NCI-H1105 (cell line): ENCODE measurements at regions not wholly inside any gene's neighbourhood (a gene's known extent, or its start where the extent isn't known, plus 50 kb on each side); places are given as distances from the start of the nearest gene placed in this dataset.
"Not testable (repeated sequence)": the region's sequence is repeated elsewhere in the genome, so short reads cannot be mapped to it uniquely, and the experiment has no call there.

Experiments
- DNase-seq: peaks from one replicate; lab custom pipeline; 2025; lab: John Stamatoyannopoulos, UW

GRCh38 chr3:137116619-137117018, 158.8 kb downstream of the IL20RB start:
- no peak for DNase-seq

GRCh38 chr3:137121704-137122314, 164.0 kb downstream of the IL20RB start:
- DNase-seq, result peak; percentile 23

GRCh38 chr3:137131081-137131480, 173.3 kb downstream of the IL20RB start:
- DNase-seq, result no peak

GRCh38 chr3:137134431-137134830, 176.6 kb downstream of the IL20RB start:
- DNase-seq, result no peak

- DNase-seq, result no peak
Measured at GRCh38 chr3:137148406-137148805, 190.6 kb downstream of the IL20RB start.

- no peak for DNase-seq
Measured at GRCh38 chr3:137148917-137149316, 191.1 kb downstream of the IL20RB start.

- DNase-seq, result no peak
Measured at GRCh38 chr3:137150825-137151224, 193.0 kb downstream of the IL20RB start.

- DNase-seq, result not testable (repeated sequence)
Measured at GRCh38 chr3:137153046-137153445, 195.3 kb downstream of the IL20RB start.

- no peak for DNase-seq
Measured at GRCh38 chr3:137163241-137163871, 205.6 kb downstream of the IL20RB start.

GRCh38 chr3:137163958-137164357, 206.2 kb downstream of the IL20RB start:
- DNase-seq, result no peak

- no peak for DNase-seq
Measured at GRCh38 chr3:137165117-137165806, 207.5 kb downstream of the IL20RB start.

GRCh38 chr3:137171834-137172603, 214.2 kb downstream of the IL20RB start:
- no peak for DNase-seq

GRCh38 chr3:137172728-137173127, 214.9 kb downstream of the IL20RB start:
- DNase-seq, result no peak

- no peak for DNase-seq
Measured at GRCh38 chr3:137174514-137174913, 216.7 kb downstream of the IL20RB start.

GRCh38 chr3:137180220-137180619, 222.4 kb downstream of the IL20RB start:
- DNase-seq, result no peak

GRCh38 chr3:137191133-137191923, 233.5 kb downstream of the IL20RB start:
- DNase-seq, result no peak

- DNase-seq, result no peak
Measured at GRCh38 chr3:137191951-137192350, 234.2 kb downstream of the IL20RB start.

GRCh38 chr3:137194301-137194700, 236.5 kb downstream of the IL20RB start:
- DNase-seq, result no peak

- DNase-seq, result not testable (repeated sequence)
Measured at GRCh38 chr3:137198374-137198773, 240.6 kb downstream of the IL20RB start.

- no peak for DNase-seq
Measured at GRCh38 chr3:137199678-137200077, 241.9 kb downstream of the IL20RB start.

- DNase-seq, result no peak
Measured at GRCh38 chr3:137201066-137201465, 243.3 kb downstream of the IL20RB start.

GRCh38 chr3:137202941-137203340, 245.2 kb downstream of the IL20RB start:
- DNase-seq, result no peak
